Mesenteric fat pad (tissue), 1 donor: ENCODE measurements at regions not wholly inside any gene's neighbourhood (a gene's known extent, or its start where the extent isn't known, plus 50 kb on each side); places are given as distances from the start of the nearest gene placed in this dataset.
"Not testable (repeated sequence)": the region's sequence is repeated elsewhere in the genome, so short reads cannot be mapped to it uniquely, and the experiment has no call there.

Experiments used
- DNase-seq: peaks from one replicate; pipeline ENCODE4 v3.0.0-alpha.2; 2020; ENCODE audit warnings: low spot score
- donor health status: DM: yes; HTN: yes; CAD: no.

DNA sequence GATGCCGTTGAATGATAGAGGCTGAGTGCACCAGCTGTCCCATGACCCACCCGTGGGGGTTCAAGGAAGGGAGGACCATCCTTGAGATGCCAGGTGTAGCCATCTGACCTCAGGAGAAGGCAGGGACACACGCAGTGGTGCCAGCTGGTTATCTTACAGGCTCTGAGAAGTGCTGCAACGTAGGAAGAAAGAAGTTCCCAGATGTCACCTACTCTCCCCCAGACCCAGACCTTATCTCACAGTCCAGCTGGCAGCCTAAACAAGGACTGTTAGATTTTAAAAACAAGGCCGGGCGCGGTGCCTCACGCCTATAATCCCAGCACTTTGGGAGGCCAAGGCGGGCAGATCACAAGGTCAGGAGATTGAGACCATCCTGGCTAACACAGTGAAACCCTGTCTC lies 1307.6 kb downstream of the TBC1D22A start:
- DNase-seq, result no peak

GRCh38 chr22:48069256-48069655 lies 1306.8 kb downstream of the TBC1D22A start:
- no peak for DNase-seq

DNA sequence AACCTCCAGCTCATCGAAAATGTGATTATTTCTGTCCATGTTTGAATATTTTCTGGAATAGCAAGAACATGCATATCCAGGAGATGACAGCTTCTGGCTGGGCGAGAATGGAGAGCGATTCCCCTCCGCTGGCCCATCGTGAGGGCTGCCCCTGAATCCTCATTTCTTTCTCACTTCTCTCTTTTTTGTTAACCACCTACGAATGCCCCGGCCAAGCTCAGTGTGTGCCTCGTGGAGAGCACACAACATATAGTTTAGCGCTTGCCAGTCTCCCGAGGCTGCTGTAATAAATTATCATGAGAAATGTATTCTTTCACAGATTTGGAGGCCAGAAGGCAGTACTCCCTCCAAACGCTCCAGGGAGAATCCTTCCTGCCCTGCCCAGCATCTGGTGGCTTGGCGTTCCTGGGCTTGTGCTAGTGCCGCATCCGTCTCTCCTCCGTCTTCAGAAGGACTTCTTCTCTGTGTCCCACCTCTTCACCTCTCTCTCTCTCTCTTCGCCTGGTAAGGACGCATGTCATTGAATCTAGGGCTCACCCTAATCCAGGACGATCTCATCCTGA lies 1306.0 kb downstream of the TBC1D22A start:
- DNase-seq, result no peak

GRCh38 chr22:48065892-48066291 lies 1303.4 kb downstream of the TBC1D22A start:
- no peak for DNase-seq

DNA sequence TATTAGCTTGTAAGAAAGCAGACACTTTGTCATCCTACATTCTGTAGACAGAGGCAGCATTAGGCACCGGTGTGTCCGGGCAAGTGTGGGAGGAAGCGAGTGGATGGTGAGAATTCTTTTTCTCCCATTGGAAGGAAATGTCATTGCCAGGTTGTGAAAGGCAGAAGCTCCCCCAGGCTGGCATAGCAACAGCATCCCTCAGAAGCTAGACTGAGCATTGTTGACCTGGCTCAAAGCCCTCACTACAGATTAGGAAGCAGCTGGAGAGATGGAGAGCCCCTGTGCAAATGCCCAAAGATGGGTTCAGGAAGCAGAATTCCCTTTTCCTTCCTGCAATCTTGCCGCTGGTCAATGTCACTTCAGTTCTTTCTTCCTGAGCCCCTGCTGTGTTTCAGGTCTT lies 1299.3 kb downstream of the TBC1D22A start:
- no peak for DNase-seq

DNA sequence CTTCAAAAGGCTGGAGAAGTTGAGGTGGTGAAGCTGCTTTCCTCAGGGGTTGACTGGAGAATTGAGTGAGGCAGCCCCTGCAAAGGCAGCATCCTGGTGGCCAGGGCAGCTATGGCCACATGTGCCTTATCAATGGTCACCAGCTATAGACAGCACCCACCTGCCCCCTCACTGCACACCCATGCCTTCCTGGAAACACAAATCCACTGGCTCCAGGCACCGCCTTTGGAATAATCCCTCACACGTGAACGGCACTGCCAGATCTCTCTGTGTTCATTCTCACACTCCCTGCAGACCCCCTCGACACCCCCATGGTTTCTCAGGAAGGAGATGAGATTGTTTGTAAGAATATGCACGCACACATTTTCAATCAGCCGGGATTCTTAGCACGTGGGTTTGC lies 1297.8 kb downstream of the TBC1D22A start:
- DNase-seq, result peak; percentile 68

DNA sequence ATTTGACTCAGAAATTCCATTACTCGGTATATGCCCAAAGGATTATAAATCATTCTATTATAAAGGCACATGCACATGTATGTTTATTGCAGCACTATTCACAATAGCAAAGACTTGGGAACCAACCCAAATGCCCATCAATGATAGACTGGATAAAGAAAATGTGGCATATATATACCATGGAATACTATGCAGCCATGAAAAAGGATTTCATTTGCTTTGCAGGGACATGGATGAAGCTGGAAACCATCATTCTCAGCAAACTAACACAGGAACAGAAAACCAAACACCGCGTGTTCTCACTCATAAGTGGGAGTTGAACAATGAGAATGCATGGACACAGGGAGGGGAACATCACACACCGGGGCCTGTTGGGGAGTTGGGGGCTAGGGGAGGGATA lies 1297.1 kb downstream of the TBC1D22A start:
- DNase-seq, result not testable (repeated sequence)

GRCh38 chr22:48057116-48057835 lies 1294.8 kb downstream of the TBC1D22A start:
- peak; percentile 62 for DNase-seq

GRCh38 chr22:48055827-48056226 lies 1293.4 kb downstream of the TBC1D22A start:
- DNase-seq, result peak; percentile 75

DNA sequence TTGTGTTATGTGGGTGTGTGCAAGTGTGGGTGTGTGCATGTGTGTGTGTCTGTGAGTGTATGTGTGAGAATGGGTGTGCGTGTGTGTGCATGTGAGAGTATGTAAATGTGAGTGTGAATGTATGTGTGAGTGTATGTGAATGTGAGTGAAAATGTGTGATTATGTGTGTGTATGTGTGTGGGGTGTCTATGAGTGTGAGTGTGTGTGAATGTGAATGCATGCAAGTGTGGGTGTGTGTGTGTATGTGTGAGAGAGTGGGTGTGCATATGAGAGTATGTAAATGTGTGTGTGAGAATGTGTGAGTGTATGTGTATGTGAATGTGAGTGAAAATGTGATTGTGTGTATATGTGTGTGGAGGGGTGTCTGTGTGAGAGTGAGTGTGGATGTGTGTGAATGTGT lies 1292.7 kb downstream of the TBC1D22A start:
- no peak for DNase-seq

GRCh38 chr22:48054596-48054995 lies 1292.1 kb downstream of the TBC1D22A start:
- DNase-seq, result peak; percentile 49

- DNase-seq, result peak; percentile 84
These were observed 1291.5 kb downstream of the TBC1D22A start for GRCh38 chr22:48053973-48054372.

DNA sequence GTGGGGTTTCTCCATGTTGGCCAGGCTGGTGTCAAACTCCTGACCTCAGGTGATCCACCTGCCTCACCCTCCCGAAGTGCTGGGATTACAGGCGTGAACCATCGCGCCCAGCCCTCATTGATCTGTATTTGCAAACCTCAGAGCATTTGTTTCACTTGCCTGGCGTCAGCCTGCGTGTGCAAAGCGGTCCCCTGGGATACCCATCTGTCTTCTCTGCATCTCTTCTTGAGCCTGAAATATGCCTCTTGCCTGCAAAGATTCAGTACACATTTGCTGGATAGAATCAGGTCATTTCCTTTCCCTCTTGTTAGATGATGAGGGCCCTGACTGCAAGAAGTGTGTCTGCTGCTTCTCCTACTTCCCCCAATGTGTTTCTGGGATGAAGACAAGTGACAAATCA lies 1291.0 kb downstream of the TBC1D22A start:
- peak; percentile 4 for DNase-seq

DNA sequence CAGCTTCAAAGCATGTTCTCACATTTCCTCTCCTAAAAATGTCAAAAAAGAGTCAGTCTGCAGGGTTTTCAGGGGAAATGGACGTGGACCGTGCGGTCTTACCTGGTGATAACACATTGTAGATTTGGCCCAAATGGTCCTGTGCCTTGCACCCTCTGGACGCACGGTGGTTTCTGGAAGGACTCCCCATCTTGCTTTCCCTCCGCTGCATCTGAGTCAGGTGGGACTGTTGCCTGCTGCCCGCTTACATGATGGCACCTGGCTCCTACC lies 1290.1 kb downstream of the TBC1D22A start:
- peak; percentile 79 for DNase-seq

DNA sequence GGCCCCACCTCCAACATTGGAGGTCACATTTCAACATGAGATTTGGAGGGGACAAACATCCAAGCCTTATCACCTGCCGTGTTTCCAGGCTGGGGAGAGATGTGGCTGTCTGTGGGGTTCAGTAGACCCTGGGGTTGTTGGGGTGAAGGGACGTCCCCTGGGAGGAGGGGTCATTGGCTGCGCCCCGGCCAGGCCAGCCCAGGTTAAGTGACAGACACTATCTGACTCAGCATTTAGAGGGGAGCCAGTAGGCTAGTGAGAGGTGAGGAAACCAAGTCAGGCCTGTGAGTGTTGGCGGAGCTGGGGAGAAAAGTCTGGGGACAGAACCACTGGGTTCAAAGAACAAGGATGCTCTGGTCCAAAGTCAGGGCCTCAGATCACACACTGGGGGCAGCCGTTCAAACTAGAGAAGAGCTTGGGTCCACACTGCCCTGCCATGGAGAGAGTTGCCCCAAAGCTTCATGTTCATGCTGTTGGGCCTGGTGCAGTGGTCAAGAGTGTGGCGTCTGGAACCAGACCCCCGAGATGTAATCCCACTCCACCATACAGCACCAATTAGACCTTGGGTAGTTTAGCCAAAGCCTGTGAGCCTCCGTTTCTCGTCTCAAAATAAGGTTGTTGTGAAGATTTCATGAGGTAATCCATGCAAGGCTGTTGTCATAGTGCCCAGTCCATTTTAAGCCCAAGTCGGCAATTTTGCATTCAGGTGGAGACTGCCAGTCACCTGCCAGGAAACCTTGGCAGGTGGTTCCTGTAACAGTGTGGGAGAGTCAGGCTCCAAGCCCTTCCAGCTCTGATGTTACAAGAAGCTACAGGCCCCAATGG lies 1289.6 kb downstream of the TBC1D22A start:
- peak; percentile 71 for DNase-seq

- DNase-seq, result no peak
These were observed 1288.4 kb downstream of the TBC1D22A start for GRCh38 chr22:48050836-48051235.

- no peak for DNase-seq
These were observed 1286.7 kb downstream of the TBC1D22A start for GRCh38 chr22:48049116-48049515.

DNA sequence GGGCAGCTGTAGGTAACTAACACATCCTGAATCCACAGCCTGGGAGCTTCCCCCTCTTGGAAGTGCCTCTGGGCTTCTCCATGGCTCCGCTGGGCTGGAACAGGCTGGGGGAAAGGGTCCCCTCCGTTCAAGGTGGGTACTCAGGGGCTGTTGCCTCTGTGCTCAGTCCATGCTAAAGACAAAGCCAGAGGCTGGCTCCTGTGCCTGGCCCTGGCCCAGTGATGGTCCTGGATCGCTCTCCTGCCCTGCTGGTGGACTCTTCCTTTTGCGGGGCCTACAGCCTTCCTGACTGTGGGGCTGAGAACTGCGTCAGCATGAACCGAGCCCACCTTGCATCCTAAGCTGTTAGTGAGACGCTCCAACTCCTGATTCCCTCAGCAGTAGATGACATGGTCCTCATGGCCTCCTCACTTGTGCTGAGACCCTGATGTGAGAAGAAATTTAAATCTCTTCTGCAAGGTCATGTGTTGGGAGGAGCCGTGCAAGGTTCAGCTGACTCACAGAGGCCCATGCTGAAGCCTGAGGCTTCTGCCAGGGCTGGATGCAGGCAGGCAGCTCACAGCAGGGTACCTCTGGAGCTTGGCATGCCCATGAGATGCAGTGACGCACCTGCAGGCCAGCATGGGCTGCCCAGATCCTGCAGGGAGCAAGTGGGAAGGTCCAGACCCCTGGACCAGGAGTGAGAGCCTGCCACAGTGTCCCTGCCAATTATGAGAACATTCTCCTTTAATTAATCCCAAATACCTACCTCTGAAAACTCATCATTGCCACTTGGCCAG lies 1285.5 kb downstream of the TBC1D22A start:
- no peak for DNase-seq

- DNase-seq, result no peak
These were observed 1282.9 kb downstream of the TBC1D22A start for GRCh38 chr22:48045369-48045768.

- no peak for DNase-seq
These were observed 1282.1 kb downstream of the TBC1D22A start for GRCh38 chr22:48044487-48045060.

DNA sequence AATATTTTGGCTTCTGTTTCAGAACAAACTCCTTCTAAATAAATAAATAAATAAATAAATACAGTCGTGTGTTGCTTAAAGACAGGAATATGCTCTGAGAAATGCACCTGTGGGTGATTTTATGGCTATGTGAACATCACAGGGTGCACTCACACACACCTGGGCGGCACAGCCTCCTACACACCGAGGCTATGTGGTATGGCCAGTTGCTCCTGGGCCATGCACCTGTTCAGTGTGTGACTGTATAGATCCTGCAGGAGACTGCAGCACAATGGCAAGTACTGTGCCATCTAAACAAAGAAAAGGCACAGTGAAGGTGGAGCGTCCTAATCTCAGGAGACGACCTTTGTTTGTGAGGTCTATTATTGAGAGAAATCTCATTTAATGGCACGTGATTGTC lies 1281.1 kb downstream of the TBC1D22A start:
- DNase-seq, result no peak
